Neutrophil (primary cell): ENCODE measurements at regions not wholly inside any gene's neighbourhood (a gene's known extent, or its start where the extent isn't known, plus 50 kb on each side); places are given as distances from the start of the nearest gene placed in this dataset.

Source experiments
- H3K27ac ChIP-seq: fragments of 200-600 bp; sonication (generic); 2 replicates; pipeline ENCODE4 v1.5.1; 2016; ENCODE audit warnings: mild to moderate bottlenecking, moderate library complexity
- H3K27me3 ChIP-seq: fragments of 200-600 bp; sonication (generic); 2 replicates; pipeline ENCODE4 v1.6.0; 2016; ENCODE audit warnings: mild to moderate bottlenecking
- H3K36me3 ChIP-seq: fragments of 200-600 bp; sonication (generic); 2 replicates; pipeline ENCODE4 v1.5.1; 2017
- H3K4me1 ChIP-seq, 2 experiments: fragments of 200-600 bp in 1 of 2; sonication (generic) in 1 of 2; 1 replicate in 1 of 2; 2 replicates in 1 of 2; pipeline versions ENCODE4 v1.5.1 to v1.6.1; 2013 to 2016; ENCODE audit warnings: low read depth in 1 of 2, low read length in 1 of 2, mild to moderate bottlenecking in 1 of 2, moderate library complexity in 1 of 2; ENCODE audit not compliant: control insufficient read depth in 1 of 2, insufficient read depth in 1 of 2
- H3K4me3 ChIP-seq, 2 experiments: fragments of 200-600 bp in 1 of 2; sonication (generic) in 1 of 2; 1 replicate in 1 of 2; 2 replicates in 1 of 2; pipeline ENCODE4 v1.5.1; 2013 to 2016; ENCODE audit warnings: low read depth in 1 of 2, low read length in 1 of 2, mild to moderate bottlenecking in 1 of 2, moderate library complexity in 1 of 2
- H3K9me3 ChIP-seq: fragments of 200-600 bp; sonication (generic); 2 replicates; pipeline ENCODE4 v1.5.1; 2016
- TF ChIP-seq, protein P1 (sequence below): fragments of 200-600 bp; sonication (generic); IDR thresholded peaks from 2 replicates; pipeline ENCODE4 v1.5.1; 2016; ENCODE audit warnings: antibody characterized with exemption

- Histone ChIP-seq H3K4me1 (no peaks in the 10 kb centered on the region), H3K27ac (no peak overlapping the region), H3K36me3 (no peaks in the 10 kb centered on the region), H3K27me3 (no peaks in the 10 kb centered on the region), H3K9me3 (no peaks in the 10 kb centered on the region), H3K4me3 (no peak overlapping the region)
- TF ChIP-seq, protein P1, sequence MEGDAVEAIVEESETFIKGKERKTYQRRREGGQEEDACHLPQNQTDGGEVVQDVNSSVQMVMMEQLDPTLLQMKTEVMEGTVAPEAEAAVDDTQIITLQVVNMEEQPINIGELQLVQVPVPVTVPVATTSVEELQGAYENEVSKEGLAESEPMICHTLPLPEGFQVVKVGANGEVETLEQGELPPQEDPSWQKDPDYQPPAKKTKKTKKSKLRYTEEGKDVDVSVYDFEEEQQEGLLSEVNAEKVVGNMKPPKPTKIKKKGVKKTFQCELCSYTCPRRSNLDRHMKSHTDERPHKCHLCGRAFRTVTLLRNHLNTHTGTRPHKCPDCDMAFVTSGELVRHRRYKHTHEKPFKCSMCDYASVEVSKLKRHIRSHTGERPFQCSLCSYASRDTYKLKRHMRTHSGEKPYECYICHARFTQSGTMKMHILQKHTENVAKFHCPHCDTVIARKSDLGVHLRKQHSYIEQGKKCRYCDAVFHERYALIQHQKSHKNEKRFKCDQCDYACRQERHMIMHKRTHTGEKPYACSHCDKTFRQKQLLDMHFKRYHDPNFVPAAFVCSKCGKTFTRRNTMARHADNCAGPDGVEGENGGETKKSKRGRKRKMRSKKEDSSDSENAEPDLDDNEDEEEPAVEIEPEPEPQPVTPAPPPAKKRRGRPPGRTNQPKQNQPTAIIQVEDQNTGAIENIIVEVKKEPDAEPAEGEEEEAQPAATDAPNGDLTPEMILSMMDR, result no peak
These were observed 199.8 kb upstream of the GATB start for GRCh38 chr4:151960449-151961230.

GRCh38 chr4:151957153-151957552 is 196.3 kb upstream of the GATB start:
- H3K9me3 ChIP-seq, result no peaks in the 10 kb centered on the region
- no peaks in the 10 kb centered on the region for H3K4me1 ChIP-seq
- TF ChIP-seq, protein P1, result no peak
- no peak overlapping the region for H3K4me3 ChIP-seq
- no peaks in the 10 kb centered on the region for H3K27me3 ChIP-seq
- no peak overlapping the region for H3K27ac ChIP-seq
- no peaks in the 10 kb centered on the region for H3K36me3 ChIP-seq

DNA sequence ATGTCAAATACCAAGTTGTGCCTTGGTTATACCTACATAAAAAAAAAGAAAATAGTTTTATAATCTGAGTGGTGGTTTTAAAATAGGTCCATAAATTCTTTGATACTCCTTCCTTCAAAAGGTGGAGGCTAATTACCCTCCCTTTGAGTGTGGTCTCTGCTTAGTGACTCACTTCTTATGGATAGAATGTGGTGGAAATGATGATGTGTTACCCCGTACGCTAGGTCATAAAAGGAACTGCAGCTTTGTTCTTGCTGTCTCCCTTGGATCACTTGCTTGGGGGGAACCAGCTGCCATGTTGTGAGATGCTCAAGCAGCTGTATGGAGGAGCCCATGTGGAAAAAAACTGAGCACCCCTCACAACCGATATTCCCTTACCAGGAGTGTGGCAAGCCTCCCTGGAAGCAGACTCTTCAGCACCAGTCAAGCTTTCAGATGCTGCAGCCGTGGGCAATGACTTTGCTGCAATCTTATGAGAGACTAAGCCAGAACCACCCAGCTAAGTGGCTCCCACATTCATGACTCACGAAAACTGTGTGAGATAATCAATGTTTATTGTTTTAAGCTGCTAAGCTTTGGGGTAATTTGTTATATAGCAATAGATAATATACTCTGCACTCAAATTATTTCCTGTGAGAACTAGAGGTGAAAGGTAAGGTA is 195.0 kb upstream of the GATB start:
- H3K36me3 ChIP-seq, result no peaks in the 10 kb centered on the region
- H3K4me3 ChIP-seq, result no peak overlapping the region
- H3K9me3 ChIP-seq, result no peaks in the 10 kb centered on the region
- TF ChIP-seq, protein P1, result no peak
- no peak overlapping the region for H3K27ac ChIP-seq
- H3K4me1 ChIP-seq, result no peaks in the 10 kb centered on the region
- no peaks in the 10 kb centered on the region for H3K27me3 ChIP-seq

- H3K27ac ChIP-seq, result no peak overlapping the region
- H3K27me3 ChIP-seq, result no peaks in the 10 kb centered on the region
- TF ChIP-seq, protein P1, result no peak
- no peaks in the 10 kb centered on the region for H3K36me3 ChIP-seq
- no peak overlapping the region for H3K4me3 ChIP-seq
- H3K4me1 ChIP-seq, result no peaks in the 10 kb centered on the region
- H3K9me3 ChIP-seq, result no peaks in the 10 kb centered on the region
These were observed 193.1 kb upstream of the GATB start for GRCh38 chr4:151953795-151954372.

DNA sequence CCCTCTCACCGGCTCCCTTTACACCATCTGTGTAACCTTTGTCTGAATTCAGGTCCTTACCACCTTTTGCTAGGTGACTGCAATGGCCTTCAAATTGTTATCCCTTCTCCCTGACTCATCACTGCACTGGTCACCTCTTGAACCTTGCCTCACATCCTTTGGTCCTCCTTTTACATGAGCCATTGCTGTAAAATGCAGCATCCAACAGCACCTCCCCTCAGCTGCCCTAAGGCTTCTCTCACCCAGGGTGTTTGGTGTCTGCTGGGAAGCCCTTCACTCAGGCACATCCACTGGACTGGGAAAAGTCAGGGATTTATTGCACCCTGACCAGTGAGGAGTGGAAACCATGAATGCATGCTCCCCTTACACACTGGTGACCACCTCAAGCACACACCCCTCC is 192.5 kb upstream of the GATB start:
- Histone ChIP-seq H3K36me3 (no peaks in the 10 kb centered on the region), H3K27ac (no peak overlapping the region), H3K27me3 (no peaks in the 10 kb centered on the region), H3K9me3 (no peaks in the 10 kb centered on the region), H3K4me1 (no peaks in the 10 kb centered on the region), H3K4me3 (no peak overlapping the region)
- TF ChIP-seq, protein P1, result no peak
